SK-N-SH treated with all-trans-retinoic acid at 6 μM for 48 hours (cell line): ENCODE measurements at regions not wholly inside any gene's neighbourhood (a gene's known extent, or its start where the extent isn't known, plus 50 kb on each side); places are given as distances from the start of the nearest gene placed in this dataset.
"Not testable (repeated sequence)": the region's sequence is repeated elsewhere in the genome, so short reads cannot be mapped to it uniquely, and the experiment has no call there.

Experiments used
- ARNTL ChIP-seq: fragments of 450-650 bp; formaldehyde crosslinking; IDR thresholded peaks from 2 replicates; pipeline ENCODE4 v1.5.0; 2020; ENCODE audit warnings: low read depth, mild to moderate bottlenecking, moderate library complexity, borderline replicate concordance
- ISL1 ChIP-seq: fragments of 250-450 bp; sonication (Bioruptor Pico); IDR thresholded peaks from 2 replicates; pipeline ENCODE4 v2.1.2; 2022; ENCODE audit warnings: mild to moderate bottlenecking, moderate library complexity
- PPARA ChIP-seq: fragments of 250-450 bp; sonication (Bioruptor Pico); IDR thresholded peaks from 2 replicates; pipeline ENCODE4 v1.5.0; 2020; ENCODE audit warnings: mild to moderate bottlenecking, borderline replicate concordance
- ZFP30 ChIP-seq: fragments of 450-650 bp; formaldehyde crosslinking; IDR thresholded peaks from 2 replicates; pipeline ENCODE4 v1.5.0; 2022; ENCODE audit warnings: mild to moderate bottlenecking, moderate library complexity
- ZNF565 ChIP-seq: fragments of 450-650 bp; formaldehyde crosslinking; conservative IDR thresholded peaks from 2 replicates; pipeline ENCODE4 v1.5.0; 2020; ENCODE audit warnings: low read depth, mild to moderate bottlenecking, moderate library complexity
- ZNF70 ChIP-seq: fragments of 450-650 bp; formaldehyde crosslinking; IDR thresholded peaks from 2 replicates; pipeline ENCODE4 v1.5.0; 2020; ENCODE audit warnings: mild to moderate bottlenecking, moderate library complexity
- TF ChIP-seq, protein P1 (sequence below): fragments of 250-450 bp; sonication (Bioruptor Pico); IDR thresholded peaks from 2 replicates; pipeline ENCODE4 v1.5.0; 2020; ENCODE audit warnings: mild to moderate bottlenecking, moderate library complexity
- TF ChIP-seq, protein P2 (sequence below): fragments of 250-450 bp; sonication (Bioruptor Pico); IDR thresholded peaks from 2 replicates; pipeline ENCODE4 v1.8.0; 2021; ENCODE audit warnings: low read depth, mild to moderate bottlenecking, moderate library complexity, borderline replicate concordance

- not testable (repeated sequence) for TF ChIP-seq ZNF70; ARNTL (CRISPR knock-in tag); ISL1 (CRISPR knock-in tag); ZFP30; ZNF565 (CRISPR knock-in tag); PPARA (CRISPR knock-in tag)
- TF ChIP-seq, protein P1, sequence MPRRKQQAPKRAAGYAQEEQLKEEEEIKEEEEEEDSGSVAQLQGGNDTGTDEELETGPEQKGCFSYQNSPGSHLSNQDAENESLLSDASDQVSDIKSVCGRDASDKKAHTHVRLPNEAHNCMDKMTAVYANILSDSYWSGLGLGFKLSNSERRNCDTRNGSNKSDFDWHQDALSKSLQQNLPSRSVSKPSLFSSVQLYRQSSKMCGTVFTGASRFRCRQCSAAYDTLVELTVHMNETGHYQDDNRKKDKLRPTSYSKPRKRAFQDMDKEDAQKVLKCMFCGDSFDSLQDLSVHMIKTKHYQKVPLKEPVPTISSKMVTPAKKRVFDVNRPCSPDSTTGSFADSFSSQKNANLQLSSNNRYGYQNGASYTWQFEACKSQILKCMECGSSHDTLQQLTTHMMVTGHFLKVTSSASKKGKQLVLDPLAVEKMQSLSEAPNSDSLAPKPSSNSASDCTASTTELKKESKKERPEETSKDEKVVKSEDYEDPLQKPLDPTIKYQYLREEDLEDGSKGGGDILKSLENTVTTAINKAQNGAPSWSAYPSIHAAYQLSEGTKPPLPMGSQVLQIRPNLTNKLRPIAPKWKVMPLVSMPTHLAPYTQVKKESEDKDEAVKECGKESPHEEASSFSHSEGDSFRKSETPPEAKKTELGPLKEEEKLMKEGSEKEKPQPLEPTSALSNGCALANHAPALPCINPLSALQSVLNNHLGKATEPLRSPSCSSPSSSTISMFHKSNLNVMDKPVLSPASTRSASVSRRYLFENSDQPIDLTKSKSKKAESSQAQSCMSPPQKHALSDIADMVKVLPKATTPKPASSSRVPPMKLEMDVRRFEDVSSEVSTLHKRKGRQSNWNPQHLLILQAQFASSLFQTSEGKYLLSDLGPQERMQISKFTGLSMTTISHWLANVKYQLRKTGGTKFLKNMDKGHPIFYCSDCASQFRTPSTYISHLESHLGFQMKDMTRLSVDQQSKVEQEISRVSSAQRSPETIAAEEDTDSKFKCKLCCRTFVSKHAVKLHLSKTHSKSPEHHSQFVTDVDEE, result not testable (repeated sequence)
- TF ChIP-seq, protein P2, sequence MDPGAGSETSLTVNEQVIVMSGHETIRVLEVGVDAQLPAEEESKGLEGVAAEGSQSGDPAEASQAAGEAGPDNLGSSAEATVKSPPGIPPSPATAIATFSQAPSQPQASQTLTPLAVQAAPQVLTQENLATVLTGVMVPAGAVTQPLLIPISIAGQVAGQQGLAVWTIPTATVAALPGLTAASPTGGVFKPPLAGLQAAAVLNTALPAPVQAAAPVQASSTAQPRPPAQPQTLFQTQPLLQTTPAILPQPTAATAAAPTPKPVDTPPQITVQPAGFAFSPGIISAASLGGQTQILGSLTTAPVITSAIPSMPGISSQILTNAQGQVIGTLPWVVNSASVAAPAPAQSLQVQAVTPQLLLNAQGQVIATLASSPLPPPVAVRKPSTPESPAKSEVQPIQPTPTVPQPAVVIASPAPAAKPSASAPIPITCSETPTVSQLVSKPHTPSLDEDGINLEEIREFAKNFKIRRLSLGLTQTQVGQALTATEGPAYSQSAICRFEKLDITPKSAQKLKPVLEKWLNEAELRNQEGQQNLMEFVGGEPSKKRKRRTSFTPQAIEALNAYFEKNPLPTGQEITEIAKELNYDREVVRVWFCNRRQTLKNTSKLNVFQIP (CRISPR knock-in tag), result not testable (repeated sequence)
Observed at GRCh38 chr2:16905325-16905724, 239.7 kb upstream of the CYRIA start.
